H9 (cell line): ENCODE measurements at regions not wholly inside any gene's neighbourhood (a gene's known extent, or its start where the extent isn't known, plus 50 kb on each side); places are given as distances from the start of the nearest gene placed in this dataset.

Source experiments
- DNase-seq: peaks from one replicate; pipeline ENCODE4 v3.0.0-alpha.2; 2017
- H2AFZ ChIP-seq: one replicate; pipeline ENCODE4 v1.6.1; 2013; ENCODE audit warnings: mild to moderate bottlenecking, low read length, control low read depth, moderate library complexity
- H2AK5ac ChIP-seq: 2 replicates; pipeline ENCODE4 v1.6.1; 2013; ENCODE audit warnings: low read length, control low read depth, mixed read lengths; ENCODE audit not compliant: insufficient read length
- H2BK120ac ChIP-seq: one replicate; pipeline ENCODE4 v1.6.1; 2013; ENCODE audit warnings: low read depth, mild to moderate bottlenecking, low read length, control low read depth, inconsistent platforms; ENCODE audit not compliant: poor library complexity, severe bottlenecking
- H2BK12ac ChIP-seq: 2 replicates; pipeline ENCODE4 v1.6.1; 2013; ENCODE audit warnings: low read length, control low read depth, mixed read lengths, low read depth; ENCODE audit not compliant: insufficient read length
- H2BK15ac ChIP-seq: 2 replicates; pipeline ENCODE4 v1.6.1; 2013; ENCODE audit warnings: low read depth, low read length, control low read depth
- H2BK20ac ChIP-seq: one replicate; pipeline ENCODE4 v1.6.1; 2013; ENCODE audit warnings: low read depth, mild to moderate bottlenecking, low read length, control low read depth, inconsistent platforms; ENCODE audit not compliant: poor library complexity, severe bottlenecking
- H2BK5ac ChIP-seq: 2 replicates; pipeline ENCODE4 v1.6.1; 2013; ENCODE audit warnings: low read length, control low read depth, mixed read lengths; ENCODE audit not compliant: insufficient read length
- H3K14ac ChIP-seq: 2 replicates; pipeline ENCODE4 v1.6.1; 2013; ENCODE audit warnings: low read length, control low read depth; ENCODE audit not compliant: insufficient read depth
- H3K18ac ChIP-seq: 2 replicates; pipeline ENCODE4 v1.6.1; 2013; ENCODE audit warnings: low read depth, mild to moderate bottlenecking, mixed read lengths, low read length, control low read depth; ENCODE audit not compliant: insufficient read length
- H3K23ac ChIP-seq: 2 replicates; pipeline ENCODE4 v1.6.1; 2013; ENCODE audit warnings: low read length, control low read depth, mixed read lengths, low read depth; ENCODE audit not compliant: insufficient read length
- H3K23me2 ChIP-seq: 2 replicates; pipeline ENCODE4 v1.6.1; 2013; ENCODE audit warnings: low read depth, mild to moderate bottlenecking, mixed read lengths, low read length, control low read depth; ENCODE audit not compliant: insufficient read length, poor library complexity, severe bottlenecking
- H3K27ac ChIP-seq: 2 replicates; pipeline ENCODE4 v1.5.1; 2013; ENCODE audit warnings: low read length, control low read depth, mixed read lengths, low read depth; ENCODE audit not compliant: insufficient read length
- H3K27me3 ChIP-seq: 2 replicates; pipeline ENCODE4 v1.6.1; 2013; ENCODE audit warnings: low read length, control low read depth, inconsistent platforms; ENCODE audit not compliant: insufficient read depth
- H3K4ac ChIP-seq: 2 replicates; pipeline ENCODE4 v1.6.1; 2013; ENCODE audit warnings: low read depth, mild to moderate bottlenecking, control low read depth, inconsistent platforms, low read length, moderate library complexity
- H3K4me1 ChIP-seq: 2 replicates; pipeline ENCODE4 v1.6.1; 2013; ENCODE audit warnings: low read length, control low read depth, inconsistent platforms; ENCODE audit not compliant: insufficient read depth
- H3K4me2 ChIP-seq: 2 replicates; pipeline ENCODE4 v1.6.1; 2013; ENCODE audit warnings: low read length, control low read depth, mixed read lengths; ENCODE audit not compliant: insufficient read length, insufficient read depth
- H3K56ac ChIP-seq: 2 replicates; pipeline ENCODE4 v1.6.1; 2013; ENCODE audit warnings: low read depth, mild to moderate bottlenecking, mixed read lengths, low read length, control low read depth; ENCODE audit not compliant: insufficient read length
- H3K79me1 ChIP-seq: 2 replicates; pipeline ENCODE4 v1.6.1; 2013; ENCODE audit warnings: low read depth, mild to moderate bottlenecking, moderate library complexity, low read length, control low read depth, inconsistent platforms; ENCODE audit not compliant: insufficient read depth, poor library complexity, severe bottlenecking
- H3K79me2 ChIP-seq: 2 replicates; pipeline ENCODE4 v1.6.1; 2013; ENCODE audit warnings: low read length, control low read depth, inconsistent platforms; ENCODE audit not compliant: insufficient read depth
- H3K9ac ChIP-seq: 2 replicates; pipeline ENCODE4 v1.6.1; 2013; ENCODE audit warnings: low read length, control low read depth, mixed read lengths; ENCODE audit not compliant: insufficient read length; ENCODE audit errors: extremely low read depth
- H3K9me3 ChIP-seq: one replicate; pipeline ENCODE4 v1.6.1; 2013; ENCODE audit warnings: low read depth, low read length, inconsistent platforms; ENCODE audit not compliant: control insufficient read depth
- H3T11ph ChIP-seq: one replicate; pipeline ENCODE4 v1.6.1; 2013; ENCODE audit warnings: mild to moderate bottlenecking, low read length, control low read depth, inconsistent platforms
- H4K20me1 ChIP-seq: one replicate; pipeline ENCODE4 v1.6.1; 2013; ENCODE audit not compliant: control insufficient read depth, insufficient read length, insufficient read depth
- H4K5ac ChIP-seq: 2 replicates; pipeline ENCODE4 v1.6.1; 2013; ENCODE audit warnings: low read depth, mild to moderate bottlenecking, mixed read lengths, low read length, control low read depth; ENCODE audit not compliant: insufficient read length
- H4K8ac ChIP-seq: replicated peaks from 2 replicates; pipeline ENCODE4 v1.6.1; 2013; ENCODE audit warnings: low read length, control low read depth, mixed read lengths, low read depth; ENCODE audit not compliant: insufficient read length
- H4K91ac ChIP-seq: 2 replicates; pipeline ENCODE4 v1.6.1; 2013; ENCODE audit warnings: low read depth, mild to moderate bottlenecking, moderate library complexity, mixed read lengths, low read length, control low read depth; ENCODE audit not compliant: insufficient read length
- H3K27ac Mint-ChIP-seq, 3 experiments: 2 replicates in 2 of 3; 3 replicates in 1 of 3; pipeline ENCODE4 v1.8.0; 2020 to 2021; ENCODE audit warnings: mixed read lengths in 3 of 3, mild to moderate bottlenecking in 1 of 3, moderate library complexity in 1 of 3
- H3K27me3 Mint-ChIP-seq: 2 replicates; pipeline ENCODE4 v1.8.0; 2021; ENCODE audit warnings: low read depth, mild to moderate bottlenecking, moderate library complexity, mixed read lengths
- H3K36me3 Mint-ChIP-seq, 3 experiments: 2 replicates in 2 of 3; 3 replicates in 1 of 3; pipeline ENCODE4 v1.8.0; 2020 to 2021; ENCODE audit warnings: low read depth in 3 of 3, mixed read lengths in 3 of 3; ENCODE audit not compliant: insufficient read depth in 1 of 3
- H3K4me1 Mint-ChIP-seq, 2 experiments: 2 replicates each; pipeline ENCODE4 v1.8.0; 2020; ENCODE audit warnings: mixed read lengths in 2 of 2
- H3K4me3 Mint-ChIP-seq, 2 experiments: 2 replicates in 1 of 2; 3 replicates in 1 of 2; pipeline ENCODE4 v1.8.0; 2020 to 2021; ENCODE audit warnings: mild to moderate bottlenecking in 2 of 2, mixed read lengths in 2 of 2, moderate library complexity in 1 of 2
- H3K9me3 Mint-ChIP-seq, 2 experiments: 2 replicates in 1 of 2; 3 replicates in 1 of 2; pipeline ENCODE4 v1.8.0; 2020; ENCODE audit warnings: mild to moderate bottlenecking in 2 of 2, mixed read lengths in 2 of 2, moderate library complexity in 1 of 2
- WGBS: extraction: QIAGEN DNeasy Blood & Tissue Kit; methylation state at CpG from one replicate; pipeline ENCODE4 v1.1.7; 2013; ENCODE audit warnings: missing lambda C conversion rate, low lambda C conversion rate, mixed read lengths; ENCODE audit not compliant: insufficient read length; ENCODE audit errors: extremely low coverage; 5-methylcytosine and 5-hydroxymethylcytosine counted together
- TF ChIP-seq, protein P1 (sequence below): fragments of 200-600 bp; sonication (generic); conservative IDR thresholded peaks from 3 replicates; pipeline ENCODE4 v1.8.0; 2021; ENCODE audit warnings: antibody characterized with exemption, mild to moderate bottlenecking

DNA sequence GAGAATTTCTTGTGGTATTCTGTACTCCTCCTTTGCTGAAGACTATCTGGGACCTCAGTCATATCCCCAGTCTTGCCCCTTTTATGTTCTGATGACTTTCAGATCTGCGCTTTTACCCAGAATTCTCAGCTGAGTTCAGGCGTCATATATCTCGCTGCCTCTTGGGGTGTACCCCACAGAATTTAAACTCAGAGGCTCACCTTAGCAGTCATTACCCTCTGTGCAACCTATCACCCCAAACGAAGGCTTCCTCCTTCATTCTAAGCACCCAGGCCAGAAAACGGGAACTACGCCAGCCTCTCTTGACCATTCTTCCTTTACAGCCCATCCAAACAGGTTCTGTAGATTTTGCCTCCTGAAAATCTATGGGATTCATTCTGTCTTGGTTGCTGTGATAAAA, 574.8 kb upstream of the C16orf82 start:
- H2BK20ac ChIP-seq: no peak overlapping the region
- DNase-seq: no peak
- H3K36me3 Mint-ChIP-seq: 0 out of 7 replicates have a peak, but pooled peaks cover 0 to 5% (median 0%) of the 10 kb centered on the region in 3 experiments
- no peak overlapping the region for H3K9ac ChIP-seq
- H4K20me1 ChIP-seq: no peaks in the 10 kb centered on the region
- no peak overlapping the region for H2BK120ac ChIP-seq
- H3K4me2 ChIP-seq: no peak overlapping the region
- no peak overlapping the region for H2BK15ac ChIP-seq
- TF ChIP-seq, protein P1, sequence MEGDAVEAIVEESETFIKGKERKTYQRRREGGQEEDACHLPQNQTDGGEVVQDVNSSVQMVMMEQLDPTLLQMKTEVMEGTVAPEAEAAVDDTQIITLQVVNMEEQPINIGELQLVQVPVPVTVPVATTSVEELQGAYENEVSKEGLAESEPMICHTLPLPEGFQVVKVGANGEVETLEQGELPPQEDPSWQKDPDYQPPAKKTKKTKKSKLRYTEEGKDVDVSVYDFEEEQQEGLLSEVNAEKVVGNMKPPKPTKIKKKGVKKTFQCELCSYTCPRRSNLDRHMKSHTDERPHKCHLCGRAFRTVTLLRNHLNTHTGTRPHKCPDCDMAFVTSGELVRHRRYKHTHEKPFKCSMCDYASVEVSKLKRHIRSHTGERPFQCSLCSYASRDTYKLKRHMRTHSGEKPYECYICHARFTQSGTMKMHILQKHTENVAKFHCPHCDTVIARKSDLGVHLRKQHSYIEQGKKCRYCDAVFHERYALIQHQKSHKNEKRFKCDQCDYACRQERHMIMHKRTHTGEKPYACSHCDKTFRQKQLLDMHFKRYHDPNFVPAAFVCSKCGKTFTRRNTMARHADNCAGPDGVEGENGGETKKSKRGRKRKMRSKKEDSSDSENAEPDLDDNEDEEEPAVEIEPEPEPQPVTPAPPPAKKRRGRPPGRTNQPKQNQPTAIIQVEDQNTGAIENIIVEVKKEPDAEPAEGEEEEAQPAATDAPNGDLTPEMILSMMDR: no peak
- H3K4ac ChIP-seq: no peak overlapping the region
- H2AK5ac ChIP-seq: no peak overlapping the region
- H3K27me3 Mint-ChIP-seq: peaks cover 3% of the 10 kb centered on the region; the same call in 1 of the 2 replicates
- no CpG with 5 or more reads among the region's 6 CpGs for WGBS
- no peak overlapping the region for H4K91ac ChIP-seq
- no peak overlapping the region for H4K5ac ChIP-seq
- no peak overlapping the region for H3K27ac ChIP-seq
- no peaks in the 10 kb centered on the region for H3K9me3 Mint-ChIP-seq
- H2AFZ ChIP-seq: no peak overlapping the region
- H3K27me3 ChIP-seq: no peaks in the 10 kb centered on the region
- 0 out of 2 replicates have a peak, but pooled peaks cover 2% of the 10 kb centered on the region for H3K4me1 ChIP-seq
- no peak overlapping the region for H3K14ac ChIP-seq
- H3K4me1 Mint-ChIP-seq: peaks cover 50 to 52% of the 10 kb centered on the region in 2 experiments
- H3K79me2 ChIP-seq: no peaks in the 10 kb centered on the region
- H2BK5ac ChIP-seq: no peak overlapping the region
- H3K9me3 ChIP-seq: no peaks in the 10 kb centered on the region
- H3K23ac ChIP-seq: no peak overlapping the region
- H3K4me3 Mint-ChIP-seq: no peak overlapping the region
- H3K79me1 ChIP-seq: no peaks in the 10 kb centered on the region
- no peaks in the 10 kb centered on the region for H3K23me2 ChIP-seq
- no peak overlapping the region for H3K18ac ChIP-seq
- H3T11ph ChIP-seq: no peak overlapping the region
- no peak overlapping the region for H3K56ac ChIP-seq
- H3K27ac Mint-ChIP-seq: peak overlapping the region in 1 of 3 experiments; percentile 65; a peak in 2 of 7 replicates
- no peak overlapping the region for H2BK12ac ChIP-seq
- H4K8ac ChIP-seq: no peak overlapping the region
